Activated CD4-positive, alpha-beta T cell treated with anti-CD3 and anti-CD28 coated beads, Interleukin-2, amount 10 ng/mL, durations not matched to agents 24 days and 14 days (primary cell): ENCODE measurements at regions not wholly inside any gene's neighbourhood (a gene's known extent, or its start where the extent isn't known, plus 50 kb on each side); places are given as distances from the start of the nearest gene placed in this dataset.

ENCODE experiments used
- DNase-seq: peaks from one replicate; pipeline ENCODE4 v3.0.0; 2022
- H3K27ac Mint-ChIP-seq: one replicate; pipeline ENCODE4 v1.8.0; 2022; ENCODE audit warnings: mild to moderate bottlenecking, mixed read lengths
- H3K27me3 Mint-ChIP-seq: one replicate; pipeline ENCODE4 v1.8.0; 2022; ENCODE audit warnings: mixed read lengths
- H3K36me3 Mint-ChIP-seq: one replicate; pipeline ENCODE4 v1.8.0; 2022; ENCODE audit warnings: low read depth, mild to moderate bottlenecking, mixed read lengths
- H3K4me1 Mint-ChIP-seq: one replicate; pipeline ENCODE4 v1.8.0; 2021; ENCODE audit warnings: mixed read lengths
- H3K4me3 Mint-ChIP-seq: one replicate; pipeline ENCODE4 v1.8.0; 2022; ENCODE audit warnings: mild to moderate bottlenecking, moderate library complexity, mixed read lengths
- H3K9me3 Mint-ChIP-seq: one replicate; pipeline ENCODE4 v1.8.0; 2021; ENCODE audit warnings: mixed read lengths
- intact Hi-C: fragments of 100-400 bp; cut with micrococcal nuclease; formaldehyde crosslinking; loops from one replicate; pipeline ENCODE4 v1.15.1; 2023

- no peak for DNase-seq
- H3K27me3 Mint-ChIP-seq = peaks cover 6% of the 10 kb centered on the region
- peaks cover 4% of the 10 kb centered on the region for H3K9me3 Mint-ChIP-seq
- no peak overlapping the region for H3K4me3 Mint-ChIP-seq
- intact Hi-C loops = no loop called here
- no peaks in the 10 kb centered on the region for H3K4me1 Mint-ChIP-seq
- no peak overlapping the region for H3K27ac Mint-ChIP-seq
- H3K36me3 Mint-ChIP-seq = no peaks in the 10 kb centered on the region
Observed at GRCh38 chr1:47677241-47677940, 239.5 kb downstream of the FOXD2 start.

- no peaks in the 10 kb centered on the region for H3K9me3 Mint-ChIP-seq
- no peak overlapping the region for H3K27ac Mint-ChIP-seq
- peaks cover 3% of the 10 kb centered on the region for H3K27me3 Mint-ChIP-seq
- H3K4me3 Mint-ChIP-seq = no peak overlapping the region
- intact Hi-C loops = no loop called here
- H3K36me3 Mint-ChIP-seq = no peaks in the 10 kb centered on the region
- DNase-seq = no peak
- no peaks in the 10 kb centered on the region for H3K4me1 Mint-ChIP-seq
Observed at GRCh38 chr1:47678464-47678980, 240.7 kb downstream of the FOXD2 start.

- H3K4me1 Mint-ChIP-seq = no peaks in the 10 kb centered on the region
- no peaks in the 10 kb centered on the region for H3K36me3 Mint-ChIP-seq
- H3K9me3 Mint-ChIP-seq = no peaks in the 10 kb centered on the region
- no peak overlapping the region for H3K27ac Mint-ChIP-seq
- no peak overlapping the region for H3K4me3 Mint-ChIP-seq
- no peaks in the 10 kb centered on the region for H3K27me3 Mint-ChIP-seq
- intact Hi-C loops = no loop called here
- DNase-seq = no peak
Observed at GRCh38 chr1:47679301-47679791, 241.5 kb downstream of the FOXD2 start.

GRCh38 chr1:47679826-47680225 is 242.0 kb downstream of the FOXD2 start:
- Mint-ChIP-seq H3K27me3 (no peaks in the 10 kb centered on the region), H3K36me3 (no peaks in the 10 kb centered on the region), H3K4me1 (no peaks in the 10 kb centered on the region), H3K27ac (no peak overlapping the region), H3K4me3 (no peak overlapping the region), H3K9me3 (no peaks in the 10 kb centered on the region)
- no peak for DNase-seq
- intact Hi-C loops = no loop called here

GRCh38 chr1:47680815-47681475 is 243.1 kb downstream of the FOXD2 start:
- Mint-ChIP-seq H3K9me3 (no peaks in the 10 kb centered on the region), H3K27me3 (no peaks in the 10 kb centered on the region), H3K36me3 (no peaks in the 10 kb centered on the region), H3K4me1 (no peaks in the 10 kb centered on the region), H3K4me3 (no peak overlapping the region), H3K27ac (no peak overlapping the region)
- DNase-seq = no peak
- intact Hi-C loops = no loop called here

GRCh38 chr1:47681735-47682134 is 243.9 kb downstream of the FOXD2 start:
- Mint-ChIP-seq H3K4me3 (no peak overlapping the region), H3K9me3 (no peaks in the 10 kb centered on the region), H3K27me3 (no peaks in the 10 kb centered on the region), H3K27ac (no peak overlapping the region), H3K4me1 (no peaks in the 10 kb centered on the region), H3K36me3 (no peaks in the 10 kb centered on the region)
- DNase-seq = no peak
- intact Hi-C loops = no loop called here

GRCh38 chr1:47682198-47682597 is 244.4 kb downstream of the FOXD2 start:
- H3K9me3 Mint-ChIP-seq = no peaks in the 10 kb centered on the region
- no peaks in the 10 kb centered on the region for H3K36me3 Mint-ChIP-seq
- no peaks in the 10 kb centered on the region for H3K4me1 Mint-ChIP-seq
- DNase-seq = no peak
- H3K27ac Mint-ChIP-seq = no peak overlapping the region
- H3K27me3 Mint-ChIP-seq = no peaks in the 10 kb centered on the region
- intact Hi-C loops = no loop called here
- no peak overlapping the region for H3K4me3 Mint-ChIP-seq

GRCh38 chr1:47682786-47683350 is 245.0 kb downstream of the FOXD2 start:
- intact Hi-C loops = no loop called here
- H3K27me3 Mint-ChIP-seq = no peaks in the 10 kb centered on the region
- H3K27ac Mint-ChIP-seq = no peak overlapping the region
- DNase-seq = no peak
- no peak overlapping the region for H3K4me3 Mint-ChIP-seq
- H3K36me3 Mint-ChIP-seq = no peaks in the 10 kb centered on the region
- no peaks in the 10 kb centered on the region for H3K9me3 Mint-ChIP-seq
- no peaks in the 10 kb centered on the region for H3K4me1 Mint-ChIP-seq

GRCh38 chr1:47683401-47683800 is 245.6 kb downstream of the FOXD2 start:
- Mint-ChIP-seq H3K27ac (no peak overlapping the region), H3K27me3 (no peaks in the 10 kb centered on the region), H3K9me3 (no peaks in the 10 kb centered on the region), H3K4me3 (no peak overlapping the region), H3K36me3 (no peaks in the 10 kb centered on the region), H3K4me1 (no peaks in the 10 kb centered on the region)
- intact Hi-C loops = no loop called here
- no peak for DNase-seq

- DNase-seq = no peak
- Mint-ChIP-seq H3K9me3 (no peaks in the 10 kb centered on the region), H3K27me3 (no peaks in the 10 kb centered on the region), H3K4me1 (no peaks in the 10 kb centered on the region), H3K4me3 (no peak overlapping the region), H3K27ac (no peak overlapping the region), H3K36me3 (no peaks in the 10 kb centered on the region)
- intact Hi-C loops = no loop called here
Observed at GRCh38 chr1:47684518-47684917, 246.7 kb downstream of the FOXD2 start.

GRCh38 chr1:47684964-47685762 is 247.3 kb downstream of the FOXD2 start:
- intact Hi-C loops = no loop called here
- H3K4me3 Mint-ChIP-seq = no peak overlapping the region
- DNase-seq = no peak
- H3K4me1 Mint-ChIP-seq = no peaks in the 10 kb centered on the region
- no peaks in the 10 kb centered on the region for H3K9me3 Mint-ChIP-seq
- no peaks in the 10 kb centered on the region for H3K36me3 Mint-ChIP-seq
- no peaks in the 10 kb centered on the region for H3K27me3 Mint-ChIP-seq
- no peak overlapping the region for H3K27ac Mint-ChIP-seq

- no peak for DNase-seq
- Mint-ChIP-seq H3K36me3 (no peaks in the 10 kb centered on the region), H3K27me3 (no peaks in the 10 kb centered on the region), H3K27ac (no peak overlapping the region), H3K4me3 (no peak overlapping the region), H3K9me3 (no peaks in the 10 kb centered on the region), H3K4me1 (no peaks in the 10 kb centered on the region)
- intact Hi-C loops = no loop called here
Observed at GRCh38 chr1:47685763-47686066, 247.9 kb downstream of the FOXD2 start.

- no peak overlapping the region for H3K27ac Mint-ChIP-seq
- no peaks in the 10 kb centered on the region for H3K36me3 Mint-ChIP-seq
- intact Hi-C loops = no loop called here
- H3K27me3 Mint-ChIP-seq = no peaks in the 10 kb centered on the region
- H3K4me1 Mint-ChIP-seq = no peaks in the 10 kb centered on the region
- no peak overlapping the region for H3K4me3 Mint-ChIP-seq
- no peaks in the 10 kb centered on the region for H3K9me3 Mint-ChIP-seq
- no peak for DNase-seq
Observed at GRCh38 chr1:47686731-47687630, 249.1 kb downstream of the FOXD2 start.
